Fibroblast of mammary gland (primary cell): ENCODE measurements at regions not wholly inside any gene's neighbourhood (a gene's known extent, or its start where the extent isn't known, plus 50 kb on each side); places are given as distances from the start of the nearest gene placed in this dataset.

Experiments used
- DNase-seq: peaks from one replicate; pipeline ENCODE4 v3.0.0-alpha.2; 2010; ENCODE audit warnings: low read depth
- H3K4me3 ChIP-seq: 2 replicates; pipeline ENCODE4 v1.5.1; 2011; ENCODE audit warnings: low read depth, mild to moderate bottlenecking, low read length, moderate library complexity; ENCODE audit not compliant: control insufficient read depth
- TF ChIP-seq, protein P1 (sequence below): conservative IDR thresholded peaks from 2 replicates; pipeline ENCODE4 v1.5.1; 2011; ENCODE audit warnings: low read depth, low read length, inconsistent platforms; ENCODE audit not compliant: control insufficient read depth, insufficient read depth

- no peak overlapping the region for H3K4me3 ChIP-seq
- TF ChIP-seq, protein P1, sequence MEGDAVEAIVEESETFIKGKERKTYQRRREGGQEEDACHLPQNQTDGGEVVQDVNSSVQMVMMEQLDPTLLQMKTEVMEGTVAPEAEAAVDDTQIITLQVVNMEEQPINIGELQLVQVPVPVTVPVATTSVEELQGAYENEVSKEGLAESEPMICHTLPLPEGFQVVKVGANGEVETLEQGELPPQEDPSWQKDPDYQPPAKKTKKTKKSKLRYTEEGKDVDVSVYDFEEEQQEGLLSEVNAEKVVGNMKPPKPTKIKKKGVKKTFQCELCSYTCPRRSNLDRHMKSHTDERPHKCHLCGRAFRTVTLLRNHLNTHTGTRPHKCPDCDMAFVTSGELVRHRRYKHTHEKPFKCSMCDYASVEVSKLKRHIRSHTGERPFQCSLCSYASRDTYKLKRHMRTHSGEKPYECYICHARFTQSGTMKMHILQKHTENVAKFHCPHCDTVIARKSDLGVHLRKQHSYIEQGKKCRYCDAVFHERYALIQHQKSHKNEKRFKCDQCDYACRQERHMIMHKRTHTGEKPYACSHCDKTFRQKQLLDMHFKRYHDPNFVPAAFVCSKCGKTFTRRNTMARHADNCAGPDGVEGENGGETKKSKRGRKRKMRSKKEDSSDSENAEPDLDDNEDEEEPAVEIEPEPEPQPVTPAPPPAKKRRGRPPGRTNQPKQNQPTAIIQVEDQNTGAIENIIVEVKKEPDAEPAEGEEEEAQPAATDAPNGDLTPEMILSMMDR: no peak
- no peak for DNase-seq
Measured at GRCh38 chr7:21318916-21319270, 109.0 kb upstream of the SP4 start.

DNA sequence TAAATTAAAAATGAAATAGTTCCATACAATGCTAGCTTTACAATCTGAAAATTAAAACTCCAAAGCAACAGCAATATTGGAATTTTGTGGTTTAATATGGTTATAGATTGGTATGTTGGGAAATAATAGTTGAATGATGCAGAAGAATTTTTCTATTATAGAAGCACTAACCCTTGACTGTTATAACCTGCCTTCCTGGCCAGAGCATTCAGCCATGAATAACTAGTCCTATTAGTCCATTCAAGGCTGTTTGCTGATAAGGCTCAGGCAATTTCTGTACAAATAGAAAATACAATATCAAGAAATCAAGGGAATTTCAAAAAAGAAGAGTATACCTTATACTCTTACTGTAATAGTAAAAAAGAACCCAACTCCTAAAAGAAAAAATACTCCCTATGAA lies 101.6 kb upstream of the SP4 start:
- H3K4me3 ChIP-seq: no peak overlapping the region
- TF ChIP-seq, protein P1: no peak

DNA sequence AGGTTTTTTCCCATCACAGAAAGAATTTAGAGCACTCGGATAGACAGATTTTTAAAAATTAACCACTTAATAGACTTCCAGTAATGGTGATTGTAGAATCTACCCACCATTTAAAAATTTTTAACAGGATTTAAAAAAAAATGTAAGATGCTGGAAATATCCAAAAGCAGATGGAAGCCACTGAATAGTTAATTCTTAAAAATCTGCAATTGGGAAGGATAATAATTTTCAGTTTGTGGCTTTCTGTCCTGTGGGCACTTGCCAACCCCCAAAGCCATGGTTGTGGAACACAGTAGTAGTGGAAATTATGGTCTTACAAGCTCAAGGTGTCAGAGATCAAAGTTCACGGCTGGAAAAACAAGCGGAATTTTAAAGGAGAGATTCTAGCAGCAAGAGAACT lies 101.0 kb upstream of the SP4 start:
- no peak overlapping the region for H3K4me3 ChIP-seq
- DNase-seq: no peak
- TF ChIP-seq, protein P1: no peak

More for the DNA sequence above, 101.6 kb upstream of the SP4 start:
- no peak for DNase-seq

DNA sequence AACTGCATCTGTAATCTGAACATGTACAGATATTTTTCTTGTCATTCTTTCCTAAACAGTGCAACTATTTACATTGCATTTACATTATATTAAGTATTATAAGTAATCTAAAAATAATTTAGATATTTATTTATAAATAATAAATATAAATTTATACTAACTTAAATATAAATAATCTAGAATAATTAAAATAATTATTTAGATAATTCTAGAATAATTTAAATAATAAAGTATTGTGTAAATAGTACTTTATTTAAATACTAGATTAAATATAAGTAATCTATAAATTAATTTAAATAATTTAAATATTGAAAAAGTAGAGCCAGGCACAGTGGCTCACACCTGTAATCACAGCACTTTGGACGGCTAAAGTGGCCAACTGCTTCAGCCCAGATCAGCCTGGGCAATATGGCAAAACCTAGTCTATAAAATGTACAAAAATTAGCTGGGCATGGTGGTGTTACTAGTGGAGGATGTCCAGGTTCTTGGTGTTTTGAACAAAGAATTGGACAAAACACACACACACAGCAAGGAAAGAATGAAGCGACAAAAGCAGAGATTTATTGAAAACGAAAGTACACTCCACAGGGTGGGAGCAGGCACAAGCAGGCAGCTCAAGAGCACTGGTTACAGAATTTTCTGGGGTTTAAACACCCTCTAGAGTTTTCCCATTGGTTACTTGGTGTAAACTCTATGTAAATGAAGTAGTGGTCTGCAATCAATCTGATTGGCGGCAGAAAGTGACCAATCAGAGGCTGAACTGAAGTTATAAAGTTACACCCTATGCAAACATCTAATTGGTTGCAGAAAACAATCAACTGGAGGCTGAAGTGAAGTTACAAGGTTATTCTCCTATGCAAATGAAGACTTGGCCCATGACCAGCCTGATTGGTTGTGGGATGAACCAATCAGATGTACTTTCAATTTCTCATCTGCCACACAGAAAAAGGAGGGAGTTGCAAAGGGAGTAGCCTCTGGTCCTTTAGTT lies 100.2 kb upstream of the SP4 start:
- no peak overlapping the region for H3K4me3 ChIP-seq
- DNase-seq: no peak
- TF ChIP-seq, protein P1: no peak

- TF ChIP-seq, protein P1: no peak
- H3K4me3 ChIP-seq: no peak overlapping the region
- no peak for DNase-seq
Measured at GRCh38 chr7:21330462-21331178, 97.3 kb upstream of the SP4 start.

DNA sequence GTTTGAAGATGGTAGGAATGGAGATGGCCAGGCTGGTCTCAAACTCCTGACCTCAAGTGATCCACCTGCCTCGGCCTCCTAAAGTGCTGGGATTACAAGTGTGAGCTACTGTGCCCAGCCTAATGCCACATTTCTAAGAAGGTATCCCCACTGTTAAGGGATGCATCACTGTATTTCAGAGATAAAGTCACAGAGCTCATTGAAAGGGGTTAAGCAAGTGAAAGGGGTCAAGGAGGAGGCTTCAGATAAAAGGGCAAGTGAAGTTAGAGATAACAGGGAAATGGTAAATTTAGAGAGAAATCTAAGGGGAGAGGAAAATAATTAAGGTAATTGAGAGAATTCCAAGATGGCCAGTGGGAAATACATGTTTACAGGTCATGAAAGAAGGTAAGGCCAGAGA lies 93.0 kb upstream of the SP4 start:
- TF ChIP-seq, protein P1: no peak
- DNase-seq: no peak
- no peak overlapping the region for H3K4me3 ChIP-seq
